Right cardiac atrium (tissue), 5 donors: ENCODE measurements at regions not wholly inside any gene's neighbourhood (a gene's known extent, or its start where the extent isn't known, plus 50 kb on each side); places are given as distances from the start of the nearest gene placed in this dataset.

ENCODE experiments used
- ATAC-seq, 2 donors: fragments of 200-7000 bp; cut with Tn5 transposase; one replicate each; pipeline versions ENCODE4 v1.8.0 to v1.9.1; 2020; ENCODE audit warnings: moderate library complexity in 2 of 2, mild to moderate bottlenecking in 1 of 2
- DNase-seq, 3 donors: peaks; one replicate each; pipeline ENCODE4 v3.0.0-alpha.2; 2020
- H3K27ac ChIP-seq: one replicate; pipeline ENCODE4 v1.5.1; 2013; ENCODE audit warnings: mild to moderate bottlenecking, low read length, control low read depth, moderate library complexity
- H3K27me3 ChIP-seq: one replicate; pipeline ENCODE4 v1.6.1; 2013; ENCODE audit not compliant: control insufficient read depth, insufficient read depth
- H3K4me1 ChIP-seq: one replicate; pipeline ENCODE4 v1.6.1; 2013; ENCODE audit warnings: low read length; ENCODE audit not compliant: control insufficient read depth, insufficient read depth
- H3K4me3 ChIP-seq: one replicate; pipeline ENCODE4 v1.5.1; 2013; ENCODE audit warnings: low read length, control low read depth
- H3K9me3 ChIP-seq: one replicate; pipeline ENCODE4 v1.6.1; 2013; ENCODE audit warnings: low read length; ENCODE audit not compliant: control insufficient read depth
- WGBS: extraction: QIAGEN DNeasy Blood & Tissue Kit; methylation state at CpG from one replicate; pipeline ENCODE4 v1.1.7; 2013; 5-methylcytosine and 5-hydroxymethylcytosine counted together
- intact Hi-C, 4 donors: fragments of 100-400 bp; cut with DNase I; formaldehyde crosslinking; loops; one replicate each; pipeline versions ENCODE4 v1.11.0 to v1.14.0; 2022 to 2023
- donor health status: healthy with polysubstance abuse.
- donor health status: DM: no; HTN: yes; CAD: no.
- donor health status: DM: no; HTN: no; CAD: no.
- donor health status: DM: no; HTN: yes; CAD: no; lungs with severe emphysema.
- donor health status: DM: yes; HTN: yes; CAD: no.

DNA sequence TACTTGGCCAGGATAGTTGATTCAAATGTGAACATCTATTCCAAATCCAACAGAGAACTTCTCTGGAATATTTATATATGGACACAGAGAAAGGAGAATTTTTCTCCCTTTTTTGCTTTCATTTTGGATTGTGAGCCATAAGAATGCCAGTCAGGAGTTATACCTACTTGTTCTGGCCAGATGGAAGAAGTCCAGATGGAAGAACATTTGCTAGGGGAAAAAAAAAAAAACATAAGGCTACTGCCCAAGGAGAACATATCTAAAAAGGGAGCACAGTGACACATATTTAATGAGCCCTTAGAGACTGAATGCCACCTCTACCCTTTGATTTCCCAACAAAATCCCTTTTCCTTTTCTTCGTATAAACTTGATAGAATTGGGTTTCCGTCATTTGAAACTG, 61.7 kb upstream of the PPP2R2B start:
- DNase-seq = no peak
- 89% methylated on average over 2 of the region's 2 CpGs for WGBS
- no peak for ATAC-seq
- Histone ChIP-seq H3K4me3 (no peak overlapping the region), H3K27ac (no peak overlapping the region), H3K9me3 (no peaks in the 10 kb centered on the region), H3K4me1 (no peaks in the 10 kb centered on the region), H3K27me3 (no peaks in the 10 kb centered on the region)
- intact Hi-C loops = no loop called here

DNA sequence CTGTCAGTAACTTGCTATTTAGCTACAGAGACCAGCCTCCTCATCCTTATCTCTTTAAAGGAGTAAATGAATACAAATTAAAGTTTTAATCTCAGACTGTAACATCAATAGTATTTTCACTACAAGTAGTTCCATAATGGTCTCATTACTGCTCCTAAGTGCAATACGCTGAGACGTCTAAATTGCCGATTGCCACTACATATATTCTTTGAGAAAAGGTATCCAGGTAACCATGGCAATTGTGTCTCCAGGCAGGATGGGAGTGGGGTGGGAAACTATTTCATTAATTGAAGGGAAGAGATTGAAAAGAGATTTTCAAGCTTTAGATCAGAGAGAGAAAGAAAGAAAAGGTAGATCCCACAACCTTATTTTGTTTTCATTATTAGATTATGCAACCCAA, 65.5 kb upstream of the PPP2R2B start:
- Histone ChIP-seq H3K27ac (no peak overlapping the region), H3K27me3 (no peaks in the 10 kb centered on the region), H3K9me3 (no peaks in the 10 kb centered on the region), H3K4me1 (no peaks in the 10 kb centered on the region), H3K4me3 (no peak overlapping the region)
- DNase-seq = no peak
- no peak for ATAC-seq
- 92% methylated on average over 3 of the region's 3 CpGs for WGBS
- intact Hi-C loops = no loop called here

DNA sequence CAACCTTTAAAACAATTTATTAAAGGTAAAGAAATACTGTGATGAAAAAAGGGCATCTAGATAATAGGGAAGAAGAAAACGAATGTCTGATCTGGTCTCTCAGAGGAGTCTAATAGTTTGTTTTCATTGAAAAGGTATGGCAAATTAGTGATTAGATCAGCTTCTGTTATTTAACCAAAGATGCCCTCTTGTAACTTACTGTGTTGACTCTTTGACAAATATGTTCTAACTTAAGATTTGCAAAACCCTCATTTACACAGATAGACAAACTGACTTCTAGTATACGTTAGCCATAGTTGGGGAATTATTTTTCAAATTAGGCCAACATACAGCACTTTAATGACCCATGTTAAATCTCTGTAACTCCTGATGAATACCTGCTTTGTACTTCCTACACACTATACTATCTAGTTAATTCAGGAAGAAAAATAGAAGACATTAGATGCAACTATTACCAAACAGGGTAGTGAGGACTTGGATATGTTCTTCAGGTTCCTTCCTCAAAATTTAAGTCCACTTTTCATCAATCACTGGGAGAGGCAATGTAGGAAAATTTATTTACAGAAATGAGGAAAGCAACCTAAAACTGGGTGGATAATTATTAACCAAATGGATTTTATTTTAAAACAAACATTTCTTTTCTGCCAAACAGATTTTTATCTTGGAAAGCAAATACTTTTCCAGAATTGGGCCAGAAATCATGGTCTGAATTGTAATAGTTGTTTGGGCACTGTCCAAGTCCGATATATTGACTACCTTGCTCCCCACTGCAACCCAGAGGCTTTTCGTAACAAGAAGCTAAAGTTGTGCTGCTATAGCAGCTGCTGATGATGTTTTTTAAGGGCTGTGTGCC, 66.4 kb upstream of the PPP2R2B start:
- 74% methylated on average over 4 of the region's 4 CpGs for WGBS
- intact Hi-C loops = no loop called here
- H3K4me3 ChIP-seq = no peak overlapping the region
- no peak overlapping the region for H3K27ac ChIP-seq
- no peaks in the 10 kb centered on the region for H3K27me3 ChIP-seq
- no peaks in the 10 kb centered on the region for H3K9me3 ChIP-seq
- DNase-seq (no peak), ATAC-seq (no peak)
- no peaks in the 10 kb centered on the region for H3K4me1 ChIP-seq

DNA sequence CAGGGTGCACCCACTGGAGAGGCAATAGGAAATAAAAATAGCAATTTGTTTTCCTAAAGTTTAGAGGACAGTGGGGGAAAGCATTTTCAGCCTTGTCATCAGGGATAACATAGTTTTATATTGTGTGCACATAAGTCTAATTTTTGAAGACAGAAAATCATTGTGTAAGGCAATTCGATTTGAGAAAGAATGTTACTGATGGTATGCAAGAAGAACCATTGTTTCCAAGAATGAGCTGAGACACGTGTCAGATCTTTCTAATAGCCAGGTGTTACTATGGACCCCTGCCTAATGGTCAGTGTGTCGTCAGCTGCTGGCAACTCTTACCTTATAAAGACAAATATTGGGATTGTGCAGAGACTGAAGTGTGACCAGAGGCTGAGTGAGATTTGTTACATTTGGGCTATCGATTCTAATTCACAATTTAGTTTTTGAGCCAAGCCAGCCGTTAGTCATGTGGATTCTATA, 67.1 kb upstream of the PPP2R2B start:
- H3K27ac ChIP-seq = no peak overlapping the region
- no peaks in the 10 kb centered on the region for H3K9me3 ChIP-seq
- no peaks in the 10 kb centered on the region for H3K27me3 ChIP-seq
- H3K4me3 ChIP-seq = no peak overlapping the region
- intact Hi-C loops = no loop called here
- no peaks in the 10 kb centered on the region for H3K4me1 ChIP-seq
- ATAC-seq (no peak), DNase-seq (no peak)
- WGBS = 62% methylated on average over 5 of the region's 5 CpGs

DNA sequence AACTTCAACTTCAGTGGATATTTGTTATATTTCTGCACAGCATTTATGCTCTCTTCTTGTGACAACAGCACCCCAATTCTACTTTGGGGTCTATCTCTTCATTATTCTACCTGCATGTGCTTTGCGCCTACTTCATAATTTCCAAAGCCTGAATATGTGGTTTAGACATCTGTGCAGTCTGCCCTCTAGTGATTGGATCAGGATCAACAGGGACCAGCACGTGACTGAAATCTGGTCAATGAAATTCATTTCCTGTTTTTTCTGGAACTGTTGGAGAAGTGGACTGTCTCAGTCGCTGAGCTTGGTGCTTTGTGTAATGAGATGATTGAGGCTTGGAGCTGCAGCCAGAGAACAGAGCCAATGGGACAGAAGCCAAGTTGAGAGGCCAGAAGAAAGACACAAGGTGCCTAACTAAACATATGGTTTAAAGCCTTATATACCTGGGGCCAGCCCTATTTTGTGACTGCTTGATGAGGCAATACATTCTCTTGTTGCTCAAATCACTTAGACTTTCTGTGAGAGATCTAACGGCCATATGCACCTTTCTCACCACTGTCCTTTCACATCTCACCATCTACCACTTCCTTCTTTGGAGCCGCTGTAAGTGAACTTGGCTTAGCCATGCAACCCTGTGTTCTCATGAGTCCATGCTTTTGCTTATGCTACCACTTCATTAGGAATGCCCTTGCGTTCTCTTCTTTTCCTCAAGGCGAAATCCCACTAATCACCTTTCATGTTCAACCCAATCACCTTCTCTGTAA, 68.8 kb upstream of the PPP2R2B start:
- H3K9me3 ChIP-seq = no peaks in the 10 kb centered on the region
- ATAC-seq = no peak
- intact Hi-C loops = no loop called here
- no peaks in the 10 kb centered on the region for H3K27me3 ChIP-seq
- H3K27ac ChIP-seq = no peak overlapping the region
- H3K4me3 ChIP-seq = no peak overlapping the region
- DNase-seq = peak in 1 of 3 donors; percentile 22
- 69% methylated on average over 7 of the region's 7 CpGs for WGBS
- no peaks in the 10 kb centered on the region for H3K4me1 ChIP-seq

DNA sequence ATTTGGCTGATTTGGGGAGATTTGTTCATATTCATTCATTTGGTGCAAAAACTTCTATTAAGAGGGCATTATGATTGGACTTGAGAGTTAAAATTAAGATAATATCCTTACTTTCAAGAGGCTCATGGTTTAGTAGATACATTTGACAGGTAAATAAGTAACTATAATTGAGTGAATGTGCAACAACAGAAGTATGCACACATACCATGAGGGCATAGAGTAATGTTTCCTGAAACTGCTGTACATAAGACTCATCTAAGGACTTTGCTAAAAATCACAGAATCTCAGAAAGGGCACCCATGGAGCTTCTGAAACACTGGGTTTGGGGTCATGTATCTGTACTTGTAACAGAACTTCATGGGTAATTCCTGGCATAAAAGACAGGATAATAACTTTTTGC, 70.1 kb upstream of the PPP2R2B start:
- no peak overlapping the region for H3K4me3 ChIP-seq
- no peak overlapping the region for H3K27ac ChIP-seq
- H3K4me1 ChIP-seq = no peaks in the 10 kb centered on the region
- H3K27me3 ChIP-seq = no peaks in the 10 kb centered on the region
- DNase-seq (no peak), ATAC-seq (no peak)
- intact Hi-C loops = no loop called here
- no peaks in the 10 kb centered on the region for H3K9me3 ChIP-seq

DNA sequence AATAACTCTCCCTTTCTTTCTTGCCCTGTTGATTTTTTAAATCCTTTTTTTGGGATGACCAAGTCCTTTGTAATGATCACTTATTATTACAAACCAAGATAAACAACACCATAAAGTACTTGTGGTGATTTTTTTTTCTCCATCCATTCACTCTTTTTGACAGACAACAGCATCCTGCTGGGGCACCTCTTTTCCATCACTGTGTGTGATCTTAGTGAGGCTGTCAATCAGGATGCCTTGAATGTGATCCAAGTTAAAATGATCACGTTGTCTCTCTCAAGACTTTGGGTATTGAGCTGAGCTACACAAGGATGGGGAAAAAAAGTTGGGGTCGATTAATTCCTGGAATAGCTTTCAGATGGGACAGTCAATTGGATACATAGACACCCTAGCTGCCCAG, 73.6 kb upstream of the PPP2R2B start:
- Histone ChIP-seq H3K27ac (no peak overlapping the region), H3K4me3 (no peak overlapping the region), H3K27me3 (no peaks in the 10 kb centered on the region), H3K9me3 (no peaks in the 10 kb centered on the region), H3K4me1 (no peaks in the 10 kb centered on the region)
- ATAC-seq = no peak
- intact Hi-C loops = no loop called here
- DNase-seq = no peak
- WGBS = 47% methylated on average over 2 of the region's 2 CpGs

DNA sequence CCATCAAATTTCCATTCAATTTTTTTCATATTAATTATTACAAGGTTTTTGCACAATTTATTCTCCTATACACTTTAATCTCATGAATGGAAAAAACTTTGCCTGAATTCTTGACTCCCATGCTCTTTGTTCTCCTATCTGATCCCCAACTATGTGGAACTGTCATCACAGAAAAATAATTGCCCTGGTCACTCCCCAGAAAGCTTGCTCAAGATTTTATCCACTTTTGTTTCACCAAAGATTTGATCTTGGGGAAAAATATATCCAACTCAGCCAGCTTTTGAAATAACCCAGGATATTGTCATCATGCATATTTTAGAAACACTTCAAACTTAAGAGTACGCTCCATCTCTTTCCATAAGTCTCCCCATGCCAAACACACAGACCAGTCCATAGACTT, 77.7 kb upstream of the PPP2R2B start:
- H3K9me3 ChIP-seq = no peaks in the 10 kb centered on the region
- no peak overlapping the region for H3K27ac ChIP-seq
- DNase-seq (no peak), ATAC-seq (no peak)
- WGBS = 78% methylated on average over 1 of the region's 1 CpG
- intact Hi-C loops = no loop called here
- no peak overlapping the region for H3K4me3 ChIP-seq
- H3K27me3 ChIP-seq = no peaks in the 10 kb centered on the region
- no peaks in the 10 kb centered on the region for H3K4me1 ChIP-seq

DNA sequence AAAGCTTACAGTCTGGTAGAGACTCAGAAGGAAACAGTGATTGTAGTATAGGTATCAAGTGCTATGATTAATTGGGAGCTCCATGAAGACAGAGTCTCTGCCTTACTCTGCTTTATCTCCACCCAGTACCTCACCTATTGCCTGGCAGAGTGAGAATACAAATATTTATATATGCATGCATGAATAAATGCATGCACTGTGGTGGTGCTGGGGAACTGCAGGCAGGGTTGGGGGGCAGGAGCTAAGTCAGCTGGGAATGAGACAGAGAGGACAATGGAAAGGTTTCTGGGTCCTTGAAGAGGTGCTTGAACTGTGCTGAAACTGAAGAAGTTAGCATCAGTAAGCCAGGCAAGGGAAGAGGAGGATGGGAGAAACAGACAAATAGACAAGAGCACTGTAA, 80.8 kb upstream of the PPP2R2B start:
- H3K4me3 ChIP-seq = no peak overlapping the region
- intact Hi-C loops = no loop called here
- H3K4me1 ChIP-seq = no peaks in the 10 kb centered on the region
- no peaks in the 10 kb centered on the region for H3K9me3 ChIP-seq
- H3K27me3 ChIP-seq = no peaks in the 10 kb centered on the region
- H3K27ac ChIP-seq = no peak overlapping the region
- no peak for DNase-seq
- no peak for ATAC-seq

DNA sequence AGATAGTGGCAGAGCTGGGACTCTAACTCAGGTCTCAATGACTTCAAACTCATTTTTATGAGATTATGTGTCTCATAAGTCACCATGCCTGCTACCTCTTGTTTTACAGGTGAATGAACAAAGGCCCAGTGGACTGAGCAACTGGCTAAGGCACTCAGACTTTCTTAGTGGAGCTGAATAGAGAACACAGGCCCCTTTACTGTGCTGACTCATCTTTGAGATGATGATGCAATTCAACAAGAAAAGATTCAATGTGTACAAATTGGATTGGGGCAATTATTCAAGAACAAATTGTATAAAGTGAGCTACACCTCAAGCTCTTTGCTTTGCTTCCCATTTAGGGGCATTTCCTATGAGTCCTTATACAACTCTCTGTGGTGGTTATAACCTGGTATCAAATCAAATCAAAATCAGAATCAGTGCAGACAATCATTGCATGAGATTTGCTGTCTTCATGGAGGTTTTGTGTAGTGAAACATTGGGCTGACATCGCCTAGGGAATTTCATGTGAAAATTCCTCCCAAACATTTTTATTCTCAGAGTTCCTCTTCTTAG, 84.3 kb upstream of the PPP2R2B start:
- H3K27ac ChIP-seq = no peak overlapping the region
- ATAC-seq = no peak
- 95% methylated on average over 1 of the region's 1 CpG for WGBS

More for the DNA sequence above, 84.3 kb upstream of the PPP2R2B start:
- no peak overlapping the region for H3K4me3 ChIP-seq
- no peaks in the 10 kb centered on the region for H3K9me3 ChIP-seq
- H3K4me1 ChIP-seq = no peaks in the 10 kb centered on the region
- no peak for DNase-seq
- H3K27me3 ChIP-seq = no peaks in the 10 kb centered on the region
- intact Hi-C loops = loop anchor here in 3 of 4 donors (10.0 kb wide), 3 partner anchors 308 to 428 kb away; no protein-coding TSS in a partner anchor
